ENCODE measurements at regions not wholly inside any gene's neighbourhood (a gene's known extent, or its start where the extent isn't known, plus 50 kb on each side); places are given as distances from the start of the nearest gene placed in this dataset.

GRCh38 chr5:121024416-121025311, 560.6 kb downstream of the PRR16 start:
- H3K36me3 ChIP-seq (ENCODE audit: low read depth) = no peaks in the 10 kb centered on the region
- H3K27ac ChIP-seq (ENCODE audit: poor library complexity, severe bottlenecking) = no peak overlapping the region
- H3K4me1 ChIP-seq (ENCODE audit: insufficient read depth, poor library complexity, severe bottlenecking) = no peaks in the 10 kb centered on the region
- no peak for TF ChIP-seq CTCF (IDR thresholded peaks at IDR 0.05; ENCODE audit: poor library complexity, severe bottlenecking)
- peaks cover 3% of the 10 kb centered on the region for H3K27me3 ChIP-seq (ENCODE audit: insufficient read depth, poor library complexity, severe bottlenecking)
- no peak for DNase-seq (ENCODE audit: low spot score)
- no peaks in the 10 kb centered on the region for H3K9me3 ChIP-seq (ENCODE audit: severe bottlenecking)
- no peak overlapping the region for H3K4me3 ChIP-seq (ENCODE audit: severe bottlenecking)
- no peak for ATAC-seq (ENCODE audit: low read depth)

GRCh38 chr5:121025671-121026070, 561.6 kb downstream of the PRR16 start:
- H3K27ac ChIP-seq (ENCODE audit: poor library complexity, severe bottlenecking) = no peak overlapping the region
- no peaks in the 10 kb centered on the region for H3K36me3 ChIP-seq (ENCODE audit: low read depth)
- H3K27me3 ChIP-seq (ENCODE audit: insufficient read depth, poor library complexity, severe bottlenecking) = peaks cover 3% of the 10 kb centered on the region
- no peaks in the 10 kb centered on the region for H3K4me1 ChIP-seq (ENCODE audit: insufficient read depth, poor library complexity, severe bottlenecking)
- DNase-seq (ENCODE audit: low spot score) = no peak
- no peak overlapping the region for H3K4me3 ChIP-seq (ENCODE audit: severe bottlenecking)
- ATAC-seq (ENCODE audit: low read depth) = no peak
- no peaks in the 10 kb centered on the region for H3K9me3 ChIP-seq (ENCODE audit: severe bottlenecking)
- TF ChIP-seq CTCF (IDR thresholded peaks at IDR 0.05; ENCODE audit: poor library complexity, severe bottlenecking) = no peak

DNA sequence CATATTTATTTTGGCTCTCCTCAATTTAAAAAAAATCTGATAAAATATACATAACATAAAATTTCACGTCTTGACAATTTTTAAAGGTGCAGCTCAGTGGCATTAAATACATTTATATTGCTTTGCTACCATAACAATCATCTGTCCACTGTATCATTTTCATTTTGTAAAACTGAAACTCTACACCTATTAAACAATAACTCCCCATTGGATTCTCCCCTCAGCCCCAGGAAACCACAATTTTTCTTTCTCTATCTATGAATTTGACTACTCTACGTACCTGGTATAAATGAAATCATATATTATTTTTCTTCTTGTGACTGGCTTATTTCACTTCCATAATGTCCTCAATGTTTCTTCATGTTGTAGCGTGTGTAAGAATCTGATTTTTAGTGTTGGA, 563.5 kb downstream of the PRR16 start:
- DNase-seq (ENCODE audit: low spot score) (no peak), ATAC-seq (ENCODE audit: low read depth) (no peak)
- H3K9me3 ChIP-seq (ENCODE audit: severe bottlenecking) = no peaks in the 10 kb centered on the region
- H3K27me3 ChIP-seq (ENCODE audit: insufficient read depth, poor library complexity, severe bottlenecking) = no peaks in the 10 kb centered on the region
- no peak overlapping the region for H3K4me3 ChIP-seq (ENCODE audit: severe bottlenecking)
- no peaks in the 10 kb centered on the region for H3K4me1 ChIP-seq (ENCODE audit: insufficient read depth, poor library complexity, severe bottlenecking)
- no peak overlapping the region for H3K27ac ChIP-seq (ENCODE audit: poor library complexity, severe bottlenecking)
- TF ChIP-seq CTCF (IDR thresholded peaks at IDR 0.05; ENCODE audit: poor library complexity, severe bottlenecking) = no peak
- no peaks in the 10 kb centered on the region for H3K36me3 ChIP-seq (ENCODE audit: low read depth)

- Histone ChIP-seq H3K36me3 (ENCODE audit: low read depth) (no peaks in the 10 kb centered on the region), H3K27me3 (ENCODE audit: insufficient read depth, poor library complexity, severe bottlenecking) (no peaks in the 10 kb centered on the region), H3K9me3 (ENCODE audit: severe bottlenecking) (no peaks in the 10 kb centered on the region), H3K4me1 (ENCODE audit: insufficient read depth, poor library complexity, severe bottlenecking) (no peaks in the 10 kb centered on the region), H3K27ac (ENCODE audit: poor library complexity, severe bottlenecking) (no peak overlapping the region), H3K4me3 (ENCODE audit: severe bottlenecking) (no peak overlapping the region)
- ATAC-seq (ENCODE audit: low read depth) (no peak), DNase-seq (ENCODE audit: low spot score) (no peak)
- no peak for TF ChIP-seq CTCF (IDR thresholded peaks at IDR 0.05; ENCODE audit: poor library complexity, severe bottlenecking)
Observed at GRCh38 chr5:121029536-121030245, 565.6 kb downstream of the PRR16 start.

All from RWPE2 (cell line).